Fibroblast of pulmonary artery (primary cell): ENCODE measurements at regions not wholly inside any gene's neighbourhood (a gene's known extent, or its start where the extent isn't known, plus 50 kb on each side); places are given as distances from the start of the nearest gene placed in this dataset.

ENCODE experiments used
- DNase-seq: peaks from one replicate; pipeline ENCODE4 v3.0.0-alpha.2; 2010; ENCODE audit warnings: low read depth
- H3K4me3 ChIP-seq: replicated peaks from 2 replicates; pipeline ENCODE4 v1.5.1; 2011; ENCODE audit warnings: low read depth, mild to moderate bottlenecking, control low read depth, low read length, moderate library complexity
- TF ChIP-seq, protein P1 (sequence below): IDR thresholded peaks from 2 replicates; pipeline ENCODE4 v1.5.1; 2011; ENCODE audit warnings: mild to moderate bottlenecking, control low read depth, low read length, inconsistent platforms; ENCODE audit errors: missing control alignments

DNA sequence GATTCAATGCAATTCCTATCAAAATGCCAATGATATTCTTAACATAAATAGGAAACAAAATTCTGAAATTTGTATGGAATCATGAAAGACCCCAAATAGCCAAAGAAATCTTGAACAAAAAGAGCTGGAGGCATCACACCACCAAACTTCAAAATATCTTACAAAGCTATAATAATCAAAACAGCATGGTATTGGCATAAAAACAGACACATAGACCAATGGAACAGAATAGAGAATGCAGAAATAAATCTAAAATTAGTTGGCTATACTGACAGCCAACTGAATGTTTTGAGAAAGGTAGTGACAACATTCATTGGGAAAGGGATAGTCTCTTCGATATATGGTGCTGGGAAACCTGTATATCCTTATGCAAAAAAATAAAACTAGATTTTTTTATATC is 121.9 kb upstream of the ASCC3 start:
- TF ChIP-seq, protein P1, sequence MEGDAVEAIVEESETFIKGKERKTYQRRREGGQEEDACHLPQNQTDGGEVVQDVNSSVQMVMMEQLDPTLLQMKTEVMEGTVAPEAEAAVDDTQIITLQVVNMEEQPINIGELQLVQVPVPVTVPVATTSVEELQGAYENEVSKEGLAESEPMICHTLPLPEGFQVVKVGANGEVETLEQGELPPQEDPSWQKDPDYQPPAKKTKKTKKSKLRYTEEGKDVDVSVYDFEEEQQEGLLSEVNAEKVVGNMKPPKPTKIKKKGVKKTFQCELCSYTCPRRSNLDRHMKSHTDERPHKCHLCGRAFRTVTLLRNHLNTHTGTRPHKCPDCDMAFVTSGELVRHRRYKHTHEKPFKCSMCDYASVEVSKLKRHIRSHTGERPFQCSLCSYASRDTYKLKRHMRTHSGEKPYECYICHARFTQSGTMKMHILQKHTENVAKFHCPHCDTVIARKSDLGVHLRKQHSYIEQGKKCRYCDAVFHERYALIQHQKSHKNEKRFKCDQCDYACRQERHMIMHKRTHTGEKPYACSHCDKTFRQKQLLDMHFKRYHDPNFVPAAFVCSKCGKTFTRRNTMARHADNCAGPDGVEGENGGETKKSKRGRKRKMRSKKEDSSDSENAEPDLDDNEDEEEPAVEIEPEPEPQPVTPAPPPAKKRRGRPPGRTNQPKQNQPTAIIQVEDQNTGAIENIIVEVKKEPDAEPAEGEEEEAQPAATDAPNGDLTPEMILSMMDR: no peak
- H3K4me3 ChIP-seq: no peak overlapping the region
- no peak for DNase-seq

DNA sequence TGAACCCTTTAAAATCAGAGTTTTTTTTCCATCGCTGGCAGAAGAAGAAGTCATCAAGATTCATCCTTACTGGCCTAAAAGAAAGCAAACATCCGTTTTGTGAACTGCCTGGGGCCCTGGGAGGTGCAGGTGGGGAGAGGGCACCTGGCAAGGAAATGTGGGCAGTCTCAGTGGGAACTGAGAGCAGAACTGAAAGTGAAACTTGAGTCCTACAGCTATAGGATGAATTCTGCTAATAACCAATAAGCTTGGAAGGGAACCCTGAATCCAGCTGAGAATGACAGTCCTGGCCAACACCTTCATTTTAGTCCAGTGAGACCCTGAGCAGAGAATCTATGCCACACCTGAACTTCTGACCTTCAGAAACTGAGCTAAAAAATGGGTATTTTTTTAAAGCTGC is 130.1 kb upstream of the ASCC3 start:
- no peak overlapping the region for H3K4me3 ChIP-seq
- no peak for DNase-seq
- TF ChIP-seq, protein P1: no peak

GRCh38 chr6:101013612-101014195 is 132.6 kb upstream of the ASCC3 start:
- H3K4me3 ChIP-seq: no peak overlapping the region
- DNase-seq: no peak
- TF ChIP-seq, protein P1: no peak

GRCh38 chr6:101015541-101015940 is 134.4 kb upstream of the ASCC3 start:
- no peak overlapping the region for H3K4me3 ChIP-seq
- no peak for DNase-seq
- TF ChIP-seq, protein P1: no peak

DNA sequence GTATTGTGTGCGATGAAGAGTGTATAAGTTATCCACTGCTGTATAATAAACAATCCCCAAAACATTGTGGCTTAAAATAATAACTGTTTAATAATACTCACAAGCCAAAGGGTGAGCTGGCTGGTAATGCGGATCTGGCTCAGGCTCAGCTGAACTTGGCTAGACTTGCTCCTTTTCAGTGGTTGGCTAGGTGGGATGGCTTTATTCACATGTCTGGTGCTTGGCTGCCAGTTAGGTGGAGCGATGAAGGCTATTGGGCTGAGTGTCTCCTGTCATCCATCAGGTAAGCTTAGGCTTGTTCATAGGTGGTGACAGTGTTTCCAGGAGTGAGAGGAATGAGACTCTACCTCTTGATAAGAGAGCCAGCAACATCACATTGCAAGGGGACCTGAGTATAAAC is 135.0 kb upstream of the ASCC3 start:
- no peak overlapping the region for H3K4me3 ChIP-seq
- TF ChIP-seq, protein P1: no peak
- DNase-seq: no peak

GRCh38 chr6:101018157-101018556 is 137.0 kb upstream of the ASCC3 start:
- TF ChIP-seq, protein P1: no peak
- no peak for DNase-seq
- H3K4me3 ChIP-seq: no peak overlapping the region

DNA sequence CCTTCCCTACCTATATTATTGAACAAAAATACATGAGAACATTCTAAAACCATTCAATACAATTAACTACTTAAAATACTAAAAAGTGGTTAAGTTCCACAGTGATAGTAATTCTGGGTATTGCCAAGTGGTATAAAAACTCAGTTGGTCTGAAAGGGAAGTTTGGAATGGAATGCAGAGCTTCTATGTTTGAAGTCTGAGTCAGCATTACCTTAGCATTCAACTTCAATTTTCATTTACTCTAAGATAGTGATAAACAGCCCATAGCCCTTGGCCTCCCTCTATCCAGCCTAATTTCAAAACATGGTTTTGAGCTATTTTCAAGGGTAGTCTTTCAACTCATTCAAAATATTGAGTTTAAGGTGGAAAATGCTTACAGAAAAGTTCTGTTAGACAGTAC is 140.4 kb upstream of the ASCC3 start:
- TF ChIP-seq, protein P1: no peak
- H3K4me3 ChIP-seq: no peak overlapping the region
- no peak for DNase-seq
